Smooth muscle cell (in vitro differentiated cells): ENCODE measurements at regions not wholly inside any gene's neighbourhood (a gene's known extent, or its start where the extent isn't known, plus 50 kb on each side); places are given as distances from the start of the nearest gene placed in this dataset.
"Not testable (repeated sequence)": the region's sequence is repeated elsewhere in the genome, so short reads cannot be mapped to it uniquely, and the experiment has no call there.

Experiments used
- DNase-seq: peaks from one replicate; lab custom pipeline; 2025; ENCODE audit not compliant: unreplicated experiment; lab: John Stamatoyannopoulos, UW
- H2AFZ ChIP-seq: fragments of 200-600 bp; sonication (generic); 2 replicates; pipeline ENCODE4 v1.6.0; 2016; ENCODE audit warnings: antibody characterized with exemption, low read depth, mild to moderate bottlenecking
- H3F3A ChIP-seq: fragments of 200-600 bp; sonication (generic); 2 replicates; pipeline ENCODE4 v1.6.0; 2017; ENCODE audit warnings: antibody characterized with exemption, low read depth
- H3K27ac ChIP-seq: fragments of 200-600 bp; sonication (generic); 2 replicates; pipeline ENCODE4 v1.5.1; 2016; ENCODE audit warnings: low read depth, mild to moderate bottlenecking
- H3K27me3 ChIP-seq: fragments of 200-600 bp; sonication (generic); 2 replicates; pipeline ENCODE4 v1.6.1; 2016; ENCODE audit warnings: low read depth, mild to moderate bottlenecking
- H3K36me3 ChIP-seq: fragments of 200-600 bp; sonication (generic); 2 replicates; pipeline ENCODE4 v1.5.1; 2016; ENCODE audit warnings: low read depth
- H3K4me1 ChIP-seq: fragments of 200-600 bp; sonication (generic); 2 replicates; pipeline ENCODE4 v1.5.1; 2016; ENCODE audit warnings: low read depth
- H3K4me2 ChIP-seq: fragments of 200-600 bp; sonication (generic); 2 replicates; pipeline ENCODE4 v1.6.0; 2016; ENCODE audit warnings: mild to moderate bottlenecking
- H3K4me3 ChIP-seq: fragments of 200-600 bp; sonication (generic); 2 replicates; pipeline ENCODE4 v1.5.1; 2016; ENCODE audit warnings: mild to moderate bottlenecking
- H3K79me2 ChIP-seq: fragments of 200-600 bp; sonication (generic); 2 replicates; pipeline ENCODE4 v1.6.0; 2016; ENCODE audit warnings: low read depth, mild to moderate bottlenecking
- H3K9ac ChIP-seq: fragments of 200-600 bp; sonication (generic); 2 replicates; pipeline ENCODE4 v1.6.0; 2016; ENCODE audit warnings: low read depth
- H3K9me3 ChIP-seq: fragments of 200-600 bp; sonication (generic); replicated peaks from 2 replicates; pipeline ENCODE4 v1.5.1; 2016; ENCODE audit warnings: low read depth
- H4K20me1 ChIP-seq: fragments of 200-600 bp; sonication (generic); 2 replicates; pipeline ENCODE4 v1.6.0; 2016; ENCODE audit warnings: low read depth
- WGBS: methylation state at CpG from one replicate; pipeline ENCODE4 v1.1.7; 2016; ENCODE audit warnings: low lambda C conversion rate; 5-methylcytosine and 5-hydroxymethylcytosine counted together
- TF ChIP-seq, protein P1 (sequence below): fragments of 200-600 bp; sonication (generic); IDR thresholded peaks from 2 replicates; pipeline ENCODE4 v1.5.1; 2017; ENCODE audit warnings: borderline replicate concordance, mild to moderate bottlenecking, antibody characterized with exemption; ENCODE audit not compliant: insufficient read depth, poor library complexity, severe bottlenecking

- no peaks in the 10 kb centered on the region for H3K27me3 ChIP-seq
- no peak overlapping the region for H3K27ac ChIP-seq
- no peaks in the 10 kb centered on the region for H3K9me3 ChIP-seq
- H3K36me3 ChIP-seq: no peaks in the 10 kb centered on the region
- no peak for DNase-seq
- no peak overlapping the region for H3K4me3 ChIP-seq
- H3K4me2 ChIP-seq: no peak overlapping the region
- no peaks in the 10 kb centered on the region for H3K79me2 ChIP-seq
- TF ChIP-seq, protein P1, sequence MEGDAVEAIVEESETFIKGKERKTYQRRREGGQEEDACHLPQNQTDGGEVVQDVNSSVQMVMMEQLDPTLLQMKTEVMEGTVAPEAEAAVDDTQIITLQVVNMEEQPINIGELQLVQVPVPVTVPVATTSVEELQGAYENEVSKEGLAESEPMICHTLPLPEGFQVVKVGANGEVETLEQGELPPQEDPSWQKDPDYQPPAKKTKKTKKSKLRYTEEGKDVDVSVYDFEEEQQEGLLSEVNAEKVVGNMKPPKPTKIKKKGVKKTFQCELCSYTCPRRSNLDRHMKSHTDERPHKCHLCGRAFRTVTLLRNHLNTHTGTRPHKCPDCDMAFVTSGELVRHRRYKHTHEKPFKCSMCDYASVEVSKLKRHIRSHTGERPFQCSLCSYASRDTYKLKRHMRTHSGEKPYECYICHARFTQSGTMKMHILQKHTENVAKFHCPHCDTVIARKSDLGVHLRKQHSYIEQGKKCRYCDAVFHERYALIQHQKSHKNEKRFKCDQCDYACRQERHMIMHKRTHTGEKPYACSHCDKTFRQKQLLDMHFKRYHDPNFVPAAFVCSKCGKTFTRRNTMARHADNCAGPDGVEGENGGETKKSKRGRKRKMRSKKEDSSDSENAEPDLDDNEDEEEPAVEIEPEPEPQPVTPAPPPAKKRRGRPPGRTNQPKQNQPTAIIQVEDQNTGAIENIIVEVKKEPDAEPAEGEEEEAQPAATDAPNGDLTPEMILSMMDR: no peak
- H3F3A ChIP-seq: no peaks in the 10 kb centered on the region
- 91% methylated on average over 11 of the region's 11 CpGs for WGBS
- H3K9ac ChIP-seq: no peak overlapping the region
- H3K4me1 ChIP-seq: no peaks in the 10 kb centered on the region
- no peak overlapping the region for H2AFZ ChIP-seq
- H4K20me1 ChIP-seq: no peaks in the 10 kb centered on the region
These were observed 775.3 kb downstream of the UQCRFS1 start for GRCh38 chr19:28437390-28438346.

- Histone ChIP-seq H3F3A (no peaks in the 10 kb centered on the region), H2AFZ (no peak overlapping the region), H3K36me3 (no peaks in the 10 kb centered on the region), H3K4me3 (no peak overlapping the region), H3K4me2 (no peak overlapping the region), H3K4me1 (no peaks in the 10 kb centered on the region), H3K27me3 (no peaks in the 10 kb centered on the region), H3K79me2 (no peaks in the 10 kb centered on the region), H3K27ac (no peak overlapping the region), H4K20me1 (no peaks in the 10 kb centered on the region), H3K9ac (no peak overlapping the region), H3K9me3 (no peaks in the 10 kb centered on the region)
- TF ChIP-seq, protein P1: no peak
- 88% methylated on average over 4 of the region's 4 CpGs for WGBS
- DNase-seq: no peak
These were observed 776.6 kb downstream of the UQCRFS1 start for GRCh38 chr19:28436320-28436719.

- H3K36me3 ChIP-seq: no peaks in the 10 kb centered on the region
- no peaks in the 10 kb centered on the region for H3F3A ChIP-seq
- H3K9me3 ChIP-seq: no peaks in the 10 kb centered on the region
- no peak overlapping the region for H3K27ac ChIP-seq
- H3K27me3 ChIP-seq: no peaks in the 10 kb centered on the region
- H3K79me2 ChIP-seq: no peaks in the 10 kb centered on the region
- H3K4me2 ChIP-seq: no peak overlapping the region
- TF ChIP-seq, protein P1: no peak
- WGBS: 87% methylated on average over 8 of the region's 8 CpGs
- DNase-seq: no peak
- no peaks in the 10 kb centered on the region for H4K20me1 ChIP-seq
- no peak overlapping the region for H2AFZ ChIP-seq
- H3K4me3 ChIP-seq: no peak overlapping the region
- no peaks in the 10 kb centered on the region for H3K4me1 ChIP-seq
- H3K9ac ChIP-seq: no peak overlapping the region
These were observed 777.2 kb downstream of the UQCRFS1 start for GRCh38 chr19:28435551-28436271.

DNA sequence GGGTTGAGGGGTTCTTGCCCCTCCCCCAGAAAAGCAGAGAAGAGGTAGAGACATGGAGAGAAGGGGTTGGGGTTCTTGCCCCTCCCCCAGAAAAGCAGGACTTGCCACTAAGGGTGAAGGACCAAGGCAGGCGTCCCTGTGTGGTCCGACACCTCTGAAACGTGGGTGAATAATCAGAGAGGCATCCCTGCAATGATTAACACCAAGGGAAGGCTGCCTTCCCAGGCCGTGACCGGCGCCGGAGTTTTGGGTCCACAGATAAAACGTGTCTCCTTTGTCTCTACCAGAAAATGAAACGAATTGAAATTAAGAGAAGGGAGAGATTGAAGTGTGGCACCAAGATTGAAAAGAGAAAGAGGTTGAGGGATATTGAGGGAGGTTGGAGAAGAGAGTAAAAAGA, 778.2 kb downstream of the UQCRFS1 start:
- not testable (repeated sequence) for H2AFZ ChIP-seq, H3K4me2 ChIP-seq
- WGBS: 86% methylated on average over 9 of the region's 9 CpGs

DNA sequence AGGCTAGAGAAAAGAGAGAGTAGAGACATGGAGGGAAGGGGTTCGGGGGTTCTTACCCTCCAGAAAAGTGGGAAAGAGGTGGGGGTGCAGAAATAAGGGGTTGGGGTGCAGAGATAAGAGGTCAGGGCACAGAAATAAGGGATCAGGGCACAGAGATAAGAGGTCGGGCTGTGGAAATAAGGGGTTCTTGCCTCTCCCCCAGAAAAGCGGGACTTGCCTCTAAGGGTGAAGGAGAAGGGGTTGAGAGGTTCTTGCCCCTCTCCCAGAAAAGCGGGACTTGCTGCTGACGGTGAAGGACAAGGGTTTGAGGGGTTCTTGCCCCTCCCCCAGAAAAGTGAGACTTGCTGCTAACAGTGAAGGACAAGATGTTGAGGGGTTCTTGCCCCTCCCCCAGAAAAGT, 778.6 kb downstream of the UQCRFS1 start:
- H3K79me2 ChIP-seq, H3K4me2 ChIP-seq, H3K9ac ChIP-seq, H3K27me3 ChIP-seq, H3K4me3 ChIP-seq, H3K27ac ChIP-seq, H3K36me3 ChIP-seq, H4K20me1 ChIP-seq, H3F3A ChIP-seq, H3K4me1 ChIP-seq, H2AFZ ChIP-seq, H3K9me3 ChIP-seq, DNase-seq: not testable (repeated sequence)
- 81% methylated on average over 5 of the region's 5 CpGs for WGBS

More for the DNA sequence above, 778.2 kb downstream of the UQCRFS1 start:
- H4K20me1 ChIP-seq, H3K9me3 ChIP-seq, H3K79me2 ChIP-seq, H3K4me3 ChIP-seq, H3K36me3 ChIP-seq, DNase-seq, H3K4me1 ChIP-seq, H3F3A ChIP-seq, H3K27ac ChIP-seq, H3K9ac ChIP-seq, H3K27me3 ChIP-seq: not testable (repeated sequence)

DNA sequence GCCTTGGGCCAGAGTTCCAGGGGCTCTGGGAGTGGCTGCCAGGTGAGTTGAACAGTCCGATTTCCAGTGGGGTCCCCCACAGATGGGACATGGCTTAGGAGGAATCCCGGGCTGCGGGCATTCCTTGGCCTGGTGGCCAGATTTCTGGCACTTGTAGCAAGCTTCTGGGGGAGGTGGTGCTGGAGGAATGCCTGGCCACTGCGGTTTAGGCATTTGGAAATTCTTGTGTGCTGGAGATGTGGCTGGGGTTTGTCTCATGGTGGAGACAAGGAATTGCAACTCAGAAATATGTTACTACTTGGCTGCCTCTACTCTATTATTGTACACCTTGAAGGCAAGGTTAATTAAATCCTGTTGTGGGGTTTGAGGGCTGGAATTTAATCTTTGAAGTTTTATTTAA, 779.8 kb downstream of the UQCRFS1 start:
- H3K27ac ChIP-seq, H3K4me3 ChIP-seq, H3K4me2 ChIP-seq, H3K9me3 ChIP-seq, H3K27me3 ChIP-seq, H3K36me3 ChIP-seq, H2AFZ ChIP-seq, H3K4me1 ChIP-seq, H4K20me1 ChIP-seq, H3K9ac ChIP-seq, H3K79me2 ChIP-seq, DNase-seq, H3F3A ChIP-seq: not testable (repeated sequence)
- WGBS: 96% methylated on average over 4 of the region's 4 CpGs
